ENCODE measurements at regions not wholly inside any gene's neighbourhood (a gene's known extent, or its start where the extent isn't known, plus 50 kb on each side); places are given as distances from the start of the nearest gene placed in this dataset.

GRCh38 chr2:53087874-53088461 lies 679.6 kb upstream of the CHAC2 start:
- Histone ChIP-seq H3K4me3 (ENCODE audit: low read length) (no peak overlapping the region), H3K4me1 (ENCODE audit: insufficient read depth, low read length) (no peaks in the 10 kb centered on the region; the same call in 1 of the 2 replicates), H3K9me3 (ENCODE audit: insufficient read depth, low read depth, low read length) (no peaks in the 10 kb centered on the region), H3K27ac (ENCODE audit: low read length) (no peak overlapping the region), H3K9ac (ENCODE audit: low read depth, low read length) (no peak overlapping the region), H3K27me3 (ENCODE audit: insufficient read depth, low read length) (no peaks in the 10 kb centered on the region), H3K36me3 (ENCODE audit: insufficient read depth, low read depth, low read length) (no peaks in the 10 kb centered on the region)

GRCh38 chr2:53087262-53087873 lies 680.2 kb upstream of the CHAC2 start:
- no peaks in the 10 kb centered on the region for H3K4me1 ChIP-seq (ENCODE audit: insufficient read depth, low read length)
- H3K9ac ChIP-seq (ENCODE audit: low read depth, low read length): no peak overlapping the region
- no peaks in the 10 kb centered on the region for H3K36me3 ChIP-seq (ENCODE audit: insufficient read depth, low read depth, low read length)
- H3K9me3 ChIP-seq (ENCODE audit: insufficient read depth, low read depth, low read length): no peaks in the 10 kb centered on the region
- H3K27me3 ChIP-seq (ENCODE audit: insufficient read depth, low read length): no peaks in the 10 kb centered on the region
- H3K27ac ChIP-seq (ENCODE audit: low read length): no peak overlapping the region
- H3K4me3 ChIP-seq (ENCODE audit: low read length): no peak overlapping the region

DNA sequence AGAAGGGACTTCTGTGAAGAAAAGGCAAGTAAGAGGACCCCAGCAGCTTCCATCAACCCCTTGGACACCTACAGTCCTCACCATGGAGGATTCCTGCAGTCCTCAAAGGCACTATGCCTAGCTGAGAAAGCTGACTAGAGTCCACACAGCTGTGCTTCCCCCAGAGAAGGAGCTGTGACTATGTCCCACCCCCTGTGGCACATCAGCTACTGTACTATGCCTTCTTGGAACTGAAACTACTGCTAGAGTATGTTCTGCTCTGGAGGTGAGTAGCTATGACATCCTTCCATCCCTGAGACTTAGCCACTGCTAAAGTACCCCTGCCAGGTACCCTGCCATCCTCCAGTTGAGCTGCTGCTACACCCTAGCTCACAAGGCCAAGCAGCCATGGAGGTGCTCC lies 690.2 kb upstream of the CHAC2 start:
- Histone ChIP-seq H3K4me1 (ENCODE audit: insufficient read depth, low read length) (no peaks in the 10 kb centered on the region), H3K4me3 (ENCODE audit: low read length) (no peak overlapping the region), H3K27ac (ENCODE audit: low read length) (no peak overlapping the region), H3K9ac (ENCODE audit: low read depth, low read length) (no peak overlapping the region), H3K27me3 (ENCODE audit: insufficient read depth, low read length) (no peaks in the 10 kb centered on the region), H3K36me3 (ENCODE audit: insufficient read depth, low read depth, low read length) (no peaks in the 10 kb centered on the region), H3K9me3 (ENCODE audit: insufficient read depth, low read depth, low read length) (0 out of 2 replicates have a peak, but pooled peaks cover 4% of the 10 kb centered on the region)

GRCh38 chr2:53075760-53076159 lies 691.8 kb upstream of the CHAC2 start:
- no peaks in the 10 kb centered on the region for H3K9me3 ChIP-seq (ENCODE audit: insufficient read depth, low read depth, low read length)
- no peaks in the 10 kb centered on the region for H3K27me3 ChIP-seq (ENCODE audit: insufficient read depth, low read length)
- H3K9ac ChIP-seq (ENCODE audit: low read depth, low read length): no peak overlapping the region
- no peaks in the 10 kb centered on the region for H3K36me3 ChIP-seq (ENCODE audit: insufficient read depth, low read depth, low read length)
- H3K4me3 ChIP-seq (ENCODE audit: low read length): no peak overlapping the region
- H3K27ac ChIP-seq (ENCODE audit: low read length): no peak overlapping the region
- H3K4me1 ChIP-seq (ENCODE audit: insufficient read depth, low read length): peaks cover 4% of the 10 kb centered on the region; the same call in 1 of the 2 replicates

- Histone ChIP-seq H3K4me3 (ENCODE audit: low read length) (no peak overlapping the region), H3K4me1 (ENCODE audit: insufficient read depth, low read length) (peaks cover 4% of the 10 kb centered on the region; the same call in 1 of the 2 replicates), H3K36me3 (ENCODE audit: insufficient read depth, low read depth, low read length) (no peaks in the 10 kb centered on the region), H3K27ac (ENCODE audit: low read length) (no peak overlapping the region), H3K9ac (ENCODE audit: low read depth, low read length) (no peak overlapping the region), H3K9me3 (ENCODE audit: insufficient read depth, low read depth, low read length) (no peaks in the 10 kb centered on the region), H3K27me3 (ENCODE audit: insufficient read depth, low read length) (no peaks in the 10 kb centered on the region)
Measured at GRCh38 chr2:53067533-53067932, 700.1 kb upstream of the CHAC2 start.

DNA sequence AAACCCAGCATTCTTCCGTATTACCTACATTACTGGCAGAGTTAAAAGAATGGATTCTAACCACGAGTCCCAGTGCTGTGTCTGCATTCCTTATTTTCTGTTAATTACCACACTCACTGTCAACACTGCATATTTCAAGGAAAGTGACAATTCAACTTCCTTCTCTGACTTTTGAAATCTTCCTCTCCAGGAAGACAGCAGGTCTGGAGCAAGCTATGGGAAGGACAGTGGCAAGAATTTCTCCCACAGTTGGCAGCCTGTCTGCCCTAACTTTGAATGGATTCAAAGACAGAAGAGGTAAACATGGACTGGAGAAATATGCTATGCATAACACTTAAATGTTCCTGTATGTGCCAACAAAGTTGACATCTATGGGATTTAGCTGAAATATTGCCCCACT lies 700.5 kb upstream of the CHAC2 start:
- no peak overlapping the region for H3K9ac ChIP-seq (ENCODE audit: low read depth, low read length)
- no peak overlapping the region for H3K4me3 ChIP-seq (ENCODE audit: low read length)
- H3K9me3 ChIP-seq (ENCODE audit: insufficient read depth, low read depth, low read length): no peaks in the 10 kb centered on the region
- H3K27me3 ChIP-seq (ENCODE audit: insufficient read depth, low read length): no peaks in the 10 kb centered on the region
- no peak overlapping the region for H3K27ac ChIP-seq (ENCODE audit: low read length)
- peaks cover 4% of the 10 kb centered on the region; the same call in 1 of the 2 replicates for H3K4me1 ChIP-seq (ENCODE audit: insufficient read depth, low read length)
- no peaks in the 10 kb centered on the region for H3K36me3 ChIP-seq (ENCODE audit: insufficient read depth, low read depth, low read length)

DNA sequence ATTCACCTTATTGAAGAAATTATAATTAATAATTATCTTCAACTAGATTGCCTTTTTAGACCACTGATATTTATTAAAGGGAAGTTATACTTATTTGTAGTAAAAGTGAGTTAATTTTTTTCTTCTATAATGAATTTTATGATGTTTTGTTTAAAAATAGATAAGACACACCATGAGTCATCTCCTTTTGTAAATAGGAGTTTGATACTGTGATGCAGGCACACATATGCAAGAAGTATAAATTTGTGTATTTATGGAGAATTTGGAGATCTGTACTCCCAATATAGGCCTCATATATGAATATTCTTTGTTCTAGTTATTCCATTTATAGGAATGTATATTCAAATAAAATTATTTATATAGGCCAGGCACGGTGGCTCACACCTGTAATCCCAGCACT lies 703.5 kb upstream of the CHAC2 start:
- H3K36me3 ChIP-seq (ENCODE audit: insufficient read depth, low read depth, low read length): no peaks in the 10 kb centered on the region
- H3K9ac ChIP-seq (ENCODE audit: low read depth, low read length): no peak overlapping the region
- H3K4me1 ChIP-seq (ENCODE audit: insufficient read depth, low read length): no peaks in the 10 kb centered on the region
- H3K27ac ChIP-seq (ENCODE audit: low read length): no peak overlapping the region
- no peaks in the 10 kb centered on the region for H3K27me3 ChIP-seq (ENCODE audit: insufficient read depth, low read length)
- no peaks in the 10 kb centered on the region for H3K9me3 ChIP-seq (ENCODE audit: insufficient read depth, low read depth, low read length)
- no peak overlapping the region for H3K4me3 ChIP-seq (ENCODE audit: low read length)

DNA sequence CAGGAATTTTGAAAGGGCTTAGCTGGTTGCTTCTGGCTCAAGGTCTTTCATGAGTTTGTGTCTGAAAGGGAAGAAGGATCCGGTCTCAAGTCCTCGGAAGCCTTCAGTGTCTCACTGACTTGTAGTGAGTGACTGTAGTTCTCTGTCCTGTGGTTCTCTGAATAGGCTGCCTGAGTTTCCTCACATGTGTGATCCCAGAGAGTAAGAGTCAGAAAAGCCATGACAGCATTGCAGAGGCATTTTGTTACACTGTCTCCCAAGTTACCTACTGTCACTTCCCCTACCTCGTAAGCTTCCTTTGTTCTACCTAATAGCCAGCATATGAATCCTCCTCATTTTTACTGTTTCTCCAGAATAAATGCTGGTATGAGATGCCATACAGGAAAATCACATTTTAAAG lies 709.1 kb upstream of the CHAC2 start:
- Histone ChIP-seq H3K4me1 (ENCODE audit: insufficient read depth, low read length) (no peaks in the 10 kb centered on the region), H3K36me3 (ENCODE audit: insufficient read depth, low read depth, low read length) (no peaks in the 10 kb centered on the region), H3K27ac (ENCODE audit: low read length) (no peak overlapping the region), H3K9ac (ENCODE audit: low read depth, low read length) (no peak overlapping the region), H3K9me3 (ENCODE audit: insufficient read depth, low read depth, low read length) (no peaks in the 10 kb centered on the region), H3K4me3 (ENCODE audit: low read length) (no peak overlapping the region), H3K27me3 (ENCODE audit: insufficient read depth, low read length) (no peaks in the 10 kb centered on the region)

DNA sequence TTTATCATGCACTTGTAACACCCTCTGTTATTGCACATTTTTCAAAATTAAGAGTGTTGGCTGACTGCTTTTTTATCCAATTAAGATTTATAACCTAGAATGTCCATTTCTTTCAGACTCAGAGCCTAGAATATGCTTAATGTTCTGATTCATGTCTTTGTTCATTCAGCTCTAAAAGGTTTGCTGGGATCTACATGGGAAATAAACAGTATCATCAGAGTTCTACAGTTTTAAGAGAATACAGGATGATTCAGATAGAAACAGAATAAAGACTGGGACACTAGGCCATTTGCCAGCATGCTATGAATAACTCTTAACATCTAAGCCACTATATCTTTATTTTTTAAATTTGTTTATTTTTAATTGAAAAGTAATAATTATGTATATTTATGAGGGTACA lies 713.7 kb upstream of the CHAC2 start:
- H3K9ac ChIP-seq (ENCODE audit: low read depth, low read length): no peak overlapping the region
- no peak overlapping the region for H3K4me3 ChIP-seq (ENCODE audit: low read length)
- no peak overlapping the region for H3K27ac ChIP-seq (ENCODE audit: low read length)
- no peaks in the 10 kb centered on the region for H3K27me3 ChIP-seq (ENCODE audit: insufficient read depth, low read length)
- no peaks in the 10 kb centered on the region for H3K36me3 ChIP-seq (ENCODE audit: insufficient read depth, low read depth, low read length)
- no peaks in the 10 kb centered on the region for H3K9me3 ChIP-seq (ENCODE audit: insufficient read depth, low read depth, low read length)
- H3K4me1 ChIP-seq (ENCODE audit: insufficient read depth, low read length): no peaks in the 10 kb centered on the region

DNA sequence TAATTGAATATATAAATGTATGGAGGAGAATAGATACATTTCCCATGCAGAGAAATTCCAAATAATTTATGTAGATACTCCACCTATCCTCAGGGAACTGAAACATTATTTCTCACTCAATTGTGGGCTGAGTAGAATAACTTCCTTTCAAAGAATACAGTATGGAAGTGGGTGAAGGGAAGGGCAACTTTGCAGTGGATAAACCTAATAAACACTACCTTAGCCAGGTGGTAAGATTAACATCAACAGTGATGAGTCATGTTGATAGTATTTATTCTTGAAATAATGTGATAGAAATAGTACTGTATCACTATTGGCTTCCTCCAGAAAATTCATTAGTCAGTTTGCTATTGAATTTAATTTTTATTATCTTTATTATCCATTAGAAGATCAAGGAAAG lies 716.4 kb upstream of the CHAC2 start:
- no peak overlapping the region for H3K27ac ChIP-seq (ENCODE audit: low read length)
- no peaks in the 10 kb centered on the region for H3K27me3 ChIP-seq (ENCODE audit: insufficient read depth, low read length)
- H3K4me1 ChIP-seq (ENCODE audit: insufficient read depth, low read length): no peaks in the 10 kb centered on the region
- H3K36me3 ChIP-seq (ENCODE audit: insufficient read depth, low read depth, low read length): no peaks in the 10 kb centered on the region
- H3K9ac ChIP-seq (ENCODE audit: low read depth, low read length): no peak overlapping the region
- no peaks in the 10 kb centered on the region for H3K9me3 ChIP-seq (ENCODE audit: insufficient read depth, low read depth, low read length)
- H3K4me3 ChIP-seq (ENCODE audit: low read length): no peak overlapping the region

DNA sequence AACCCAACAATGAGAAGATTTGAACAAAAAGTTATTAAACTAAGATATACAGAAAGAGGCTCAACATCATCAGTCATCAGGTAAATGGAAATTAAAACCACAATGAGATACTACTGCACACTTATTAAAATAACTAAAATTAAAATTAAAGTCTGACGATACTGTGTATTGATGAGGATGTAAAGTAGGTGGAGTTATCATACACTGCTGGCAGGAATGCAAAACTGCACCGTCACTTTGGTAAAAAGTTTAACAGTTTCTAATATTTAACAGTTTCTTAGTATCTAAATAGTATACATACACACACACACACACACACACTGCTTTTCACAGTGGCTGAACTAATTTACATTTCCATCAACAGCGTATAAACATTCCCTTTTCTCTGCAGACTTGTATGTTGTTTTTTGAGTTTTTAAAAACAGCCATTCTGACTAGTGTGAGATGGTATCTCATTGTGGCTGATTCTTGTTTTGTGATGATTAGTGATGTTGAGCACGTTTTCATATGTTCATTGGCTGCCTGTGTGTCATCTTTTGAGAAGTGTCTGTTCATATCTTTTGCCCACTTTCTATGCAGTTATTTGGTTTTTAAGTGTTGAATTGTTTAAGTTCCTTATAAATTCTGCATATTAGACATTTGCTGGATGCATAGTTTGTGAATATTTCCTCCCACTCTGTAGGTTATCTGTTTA lies 726.9 kb upstream of the CHAC2 start:
- Histone ChIP-seq H3K9me3 (ENCODE audit: insufficient read depth, low read depth, low read length) (no peaks in the 10 kb centered on the region), H3K4me1 (ENCODE audit: insufficient read depth, low read length) (peaks cover 6% of the 10 kb centered on the region; the same call in 1 of the 2 replicates), H3K4me3 (ENCODE audit: low read length) (no peak overlapping the region), H3K27me3 (ENCODE audit: insufficient read depth, low read length) (peaks cover 9% of the 10 kb centered on the region; the same call in 1 of the 2 replicates), H3K9ac (ENCODE audit: low read depth, low read length) (no peak overlapping the region), H3K36me3 (ENCODE audit: insufficient read depth, low read depth, low read length) (no peaks in the 10 kb centered on the region), H3K27ac (ENCODE audit: low read length) (no peak overlapping the region)

- H3K9me3 ChIP-seq (ENCODE audit: insufficient read depth, low read depth, low read length): no peaks in the 10 kb centered on the region
- H3K27me3 ChIP-seq (ENCODE audit: insufficient read depth, low read length): peaks cover 9% of the 10 kb centered on the region; the same call in 1 of the 2 replicates
- no peaks in the 10 kb centered on the region for H3K36me3 ChIP-seq (ENCODE audit: insufficient read depth, low read depth, low read length)
- no peak overlapping the region for H3K4me3 ChIP-seq (ENCODE audit: low read length)
- peaks cover 11% of the 10 kb centered on the region; the same call in 1 of the 2 replicates for H3K4me1 ChIP-seq (ENCODE audit: insufficient read depth, low read length)
- H3K27ac ChIP-seq (ENCODE audit: low read length): no peak overlapping the region
- H3K9ac ChIP-seq (ENCODE audit: low read depth, low read length): no peak overlapping the region
Measured at GRCh38 chr2:53036196-53036595, 731.4 kb upstream of the CHAC2 start.
